Right forelimb (tissue), 1 donor: ENCODE measurements at regions not wholly inside any gene's neighbourhood (a gene's known extent, or its start where the extent isn't known, plus 50 kb on each side); places are given as distances from the start of the nearest gene placed in this dataset.
"Not testable (repeated sequence)": the region's sequence is repeated elsewhere in the genome, so short reads cannot be mapped to it uniquely, and the experiment has no call there.

Source experiments
- DNase-seq: peaks from one replicate; pipeline ENCODE4 v3.0.0-alpha.2; 2018

- no peak for DNase-seq
Measured at GRCh38 chr5:87732875-87733768, 320.4 kb upstream of the CCNH start.

- no peak for DNase-seq
Measured at GRCh38 chr5:87729781-87730180, 317.1 kb upstream of the CCNH start.

DNA sequence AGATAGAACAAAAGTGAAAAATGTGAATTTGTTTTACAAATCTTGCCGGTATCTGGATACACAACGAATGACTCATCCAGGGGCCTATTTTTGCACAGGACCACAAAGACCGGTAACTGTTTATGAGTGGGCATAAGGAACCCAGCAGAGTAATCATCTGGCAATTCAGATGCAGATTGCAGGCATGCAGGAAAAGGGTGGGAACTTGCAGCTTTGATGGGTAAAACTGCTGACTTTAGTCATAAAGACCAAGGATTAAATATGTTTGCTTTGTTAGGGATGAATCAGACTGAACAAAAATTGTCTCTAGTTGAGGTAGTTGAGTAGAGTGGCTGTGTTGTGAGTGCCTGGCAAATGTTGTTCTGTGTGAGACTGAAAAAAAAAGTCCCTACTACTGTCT lies 309.6 kb upstream of the CCNH start:
- DNase-seq: no peak

- DNase-seq: not testable (repeated sequence)
Measured at GRCh38 chr5:87718224-87718925, 305.6 kb upstream of the CCNH start.

DNA sequence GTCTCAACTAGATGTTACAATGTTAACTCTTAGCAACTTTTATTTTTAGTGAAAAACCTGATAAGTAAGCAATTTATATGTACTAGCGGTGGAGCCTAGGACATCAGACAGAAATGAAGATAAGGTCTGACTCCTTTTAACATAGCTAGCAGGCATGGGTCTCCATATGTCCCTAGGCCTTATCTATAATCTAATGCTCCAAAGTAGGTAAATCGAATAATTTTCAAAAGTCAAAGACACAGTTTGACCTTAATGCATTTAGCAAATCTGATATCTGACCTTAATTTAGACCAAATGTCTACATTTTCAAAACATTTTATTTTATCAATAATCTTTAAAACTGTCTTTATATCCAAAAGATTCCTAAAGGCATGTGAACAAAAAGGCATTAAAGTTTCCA lies 305.0 kb upstream of the CCNH start:
- DNase-seq: no peak

DNA sequence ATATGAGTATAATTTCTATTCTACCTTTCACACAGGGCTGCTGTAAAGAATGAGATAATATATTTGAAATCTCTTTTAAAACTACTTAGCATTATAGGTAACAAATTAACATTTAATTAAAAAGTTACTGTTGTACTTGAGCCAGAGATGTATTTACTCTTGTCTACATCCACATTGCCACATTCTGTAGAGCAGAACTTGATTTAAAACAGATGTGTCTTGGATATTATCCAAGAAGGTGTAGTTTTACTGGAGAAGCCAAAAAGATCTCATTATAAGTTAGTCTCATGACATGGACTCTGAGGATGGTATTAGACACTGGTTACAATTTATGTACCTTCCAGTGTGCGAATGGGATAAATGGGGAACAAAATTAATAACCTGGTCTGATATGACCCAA lies 293.1 kb upstream of the CCNH start:
- DNase-seq: no peak

GRCh38 chr5:87686975-87687374 lies 274.2 kb upstream of the CCNH start:
- DNase-seq: no peak

DNA sequence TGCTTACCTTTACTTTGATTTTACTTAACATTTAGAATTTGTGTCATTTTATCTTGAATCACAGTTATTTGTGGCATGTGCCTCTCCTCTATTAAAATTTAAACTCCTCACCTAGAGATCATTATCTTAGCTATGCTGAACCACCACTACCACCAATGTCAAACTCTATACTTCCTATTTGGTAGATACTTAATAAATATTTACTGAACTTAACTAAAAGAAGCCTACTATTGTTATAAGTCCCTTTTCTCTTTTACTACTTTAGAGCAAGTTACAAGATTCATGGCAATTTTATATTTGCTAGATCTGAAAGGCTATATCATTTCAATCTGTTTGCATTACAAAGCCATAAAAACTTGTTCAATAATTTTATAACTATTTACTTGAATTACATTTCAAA lies 273.3 kb upstream of the CCNH start:
- no peak for DNase-seq

DNA sequence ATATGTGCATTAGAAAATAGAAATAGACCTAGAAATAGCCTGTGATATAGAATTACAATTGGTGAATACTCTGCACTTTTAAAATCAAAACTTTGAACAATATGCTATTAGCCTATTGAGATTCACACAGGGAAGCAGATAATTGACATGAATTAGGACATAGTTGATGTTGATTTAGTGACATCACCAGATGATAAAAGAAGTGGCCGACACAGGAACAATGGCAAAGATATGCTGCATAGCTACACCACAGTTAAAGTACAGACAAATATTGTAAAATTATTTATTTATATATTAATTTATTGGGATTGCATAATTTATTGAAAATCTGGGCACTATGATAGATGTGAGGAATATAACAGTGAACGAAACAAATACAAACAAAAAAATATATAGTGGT lies 261.5 kb upstream of the CCNH start:
- DNase-seq: no peak

DNA sequence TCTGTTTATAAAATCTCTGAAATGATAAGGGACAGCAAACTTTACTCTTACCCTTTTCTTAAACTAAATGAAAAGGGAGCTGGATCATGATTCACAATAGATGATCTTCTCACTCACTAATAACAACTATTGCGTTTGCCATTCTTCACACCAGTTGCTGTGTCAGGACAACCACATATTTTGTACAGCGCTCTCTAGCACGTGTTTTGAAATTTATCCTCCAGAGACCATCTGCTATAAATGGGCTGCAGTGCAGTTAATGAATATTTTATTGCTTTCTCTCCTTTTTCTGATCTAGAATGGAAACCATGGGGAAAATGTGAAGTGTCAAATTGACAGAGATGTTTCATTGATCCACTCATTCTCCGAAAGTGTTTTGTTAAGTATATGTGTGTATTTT lies 258.4 kb upstream of the CCNH start:
- DNase-seq: no peak

GRCh38 chr5:87665166-87665565 lies 252.4 kb upstream of the CCNH start:
- DNase-seq: no peak

- DNase-seq: no peak
Measured at GRCh38 chr5:87661784-87662566, 249.2 kb upstream of the CCNH start.

GRCh38 chr5:87653242-87653641 lies 240.5 kb upstream of the CCNH start:
- DNase-seq: no peak

GRCh38 chr5:87650284-87650683 lies 237.6 kb upstream of the CCNH start:
- no peak for DNase-seq

DNA sequence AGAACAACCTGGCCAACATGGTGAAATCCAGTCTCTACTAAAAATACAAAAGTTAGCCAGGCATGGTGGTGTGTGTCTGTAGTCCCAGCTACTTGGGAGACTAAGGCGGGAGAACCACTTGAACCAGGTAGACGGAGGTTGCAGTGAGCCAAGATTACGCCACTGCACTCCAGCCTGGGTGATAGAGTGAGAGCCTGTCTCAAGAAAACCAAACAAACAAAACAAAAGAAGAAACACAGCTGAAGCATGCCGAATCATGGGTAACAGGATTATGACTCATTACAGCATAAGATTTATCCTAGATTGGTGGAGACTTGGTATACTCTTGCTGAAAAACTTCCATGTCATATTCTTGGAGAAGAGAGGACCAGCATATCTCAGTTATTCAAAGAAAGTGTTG lies 236.7 kb upstream of the CCNH start:
- DNase-seq: no peak

- DNase-seq: no peak
Measured at GRCh38 chr5:87645224-87645623, 232.5 kb upstream of the CCNH start.

GRCh38 chr5:87640902-87641301 lies 228.2 kb upstream of the CCNH start:
- DNase-seq: no peak

- no peak for DNase-seq
Measured at GRCh38 chr5:87627363-87627762, 214.6 kb upstream of the CCNH start.

- no peak for DNase-seq
Measured at GRCh38 chr5:87608385-87608784, 195.7 kb upstream of the CCNH start.

GRCh38 chr5:87605663-87606062 lies 192.9 kb upstream of the CCNH start:
- no peak for DNase-seq

- DNase-seq: no peak
Measured at GRCh38 chr5:87599778-87600177, 187.0 kb upstream of the CCNH start.

GRCh38 chr5:87598460-87598859 lies 185.7 kb upstream of the CCNH start:
- no peak for DNase-seq

DNA sequence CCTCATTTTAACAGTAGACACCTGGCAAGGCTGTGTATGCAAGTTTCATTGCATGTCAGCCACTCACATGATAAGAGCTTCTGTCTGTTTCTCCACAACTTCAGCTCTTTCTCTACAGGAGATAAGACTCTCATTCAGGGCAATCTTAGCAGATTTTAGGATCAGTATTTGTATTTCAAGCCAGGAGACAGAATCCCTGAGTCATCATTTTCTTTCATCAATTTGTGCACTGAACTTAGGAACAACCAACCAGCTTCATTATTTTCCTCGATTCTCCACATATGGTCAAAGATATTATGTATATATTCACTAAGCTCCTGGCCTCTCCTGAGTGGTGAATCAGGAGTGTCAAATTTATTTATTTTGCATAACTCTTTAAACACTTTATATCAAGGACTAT lies 181.8 kb upstream of the CCNH start:
- DNase-seq: no peak

GRCh38 chr5:87589587-87589986 lies 176.9 kb upstream of the CCNH start:
- DNase-seq: no peak
